HepG2 (cell line): ENCODE measurements at regions not wholly inside any gene's neighbourhood (a gene's known extent, or its start where the extent isn't known, plus 50 kb on each side); places are given as distances from the start of the nearest gene placed in this dataset.

Experiments
- ATAC-seq: fragments of 200-7000 bp; cut with Tn5 transposase; 3 replicates; pipeline ENCODE4 v1.9.1; 2020; ENCODE audit warnings: mild to moderate bottlenecking, moderate library complexity
- BruUV-seq: library from RNA; stranded (reverse); fragments of 400-500 nt; replicated peaks from 2 replicates; lab custom pipeline; 2021; lab: Mats Ljungman, UMichigan
- CTCF ChIA-PET: fragments of 300-600 bp; formaldehyde crosslinking; extraction: SDS; loops from one replicate; lab custom pipeline; 2021; ENCODE audit warnings: low total read pairs, inconsistent platforms, low intra/inter-chr PET ratio; lab: Yijun Ruan, JAX
- POLR2A ChIA-PET: fragments of 350-600 bp; sonication (Branson Sonifier 250); formaldehyde crosslinking; loops from one replicate; lab custom pipeline; 2020; ENCODE audit warnings: antibody characterized with exemption, inconsistent platforms; lab: Yijun Ruan, JAX
- DNase-seq: peaks from one replicate; pipeline ENCODE4 v3.0.0-alpha.2; 2015; ENCODE audit warnings: low spot score
- FAIRE-seq: peaks from 3 replicates; lab custom pipeline; 2011; peaks lifted over from hg19 to GRCh38; lab: Jason Lieb, UNC
- H2AFZ ChIP-seq: one replicate; pipeline ENCODE4 v1.6.1; 2011; ENCODE audit warnings: low read length, inconsistent platforms
- H3K27ac ChIP-seq: fragments of 300-600 bp; 3 replicates; pipeline ENCODE4 v1.8.0; 2011; ENCODE audit warnings: mixed run types, mild to moderate bottlenecking, mixed read lengths, low read length, inconsistent platforms; ENCODE audit not compliant: insufficient read depth; ENCODE audit errors: extremely low read length
- H3K27me3 ChIP-seq, 2 experiments: fragments of 200-600 bp in 1 of 2; 2 replicates in 1 of 2; 3 replicates in 1 of 2; pipeline versions ENCODE4 v1.6.0 to v1.8.0; 2011; ENCODE audit warnings: low read length in 2 of 2, mild to moderate bottlenecking in 2 of 2, moderate library complexity in 2 of 2, inconsistent platforms in 1 of 2; ENCODE audit not compliant: insufficient read depth in 2 of 2, control insufficient read depth in 1 of 2
- H3K36me3 ChIP-seq, 2 experiments: fragments of 200-600 bp in 1 of 2; replicated peaks in 1 of 2; 2 replicates in 1 of 2; 3 replicates in 1 of 2; pipeline versions ENCODE4 v1.5.1 to v1.8.0; 2011; ENCODE audit warnings: low read length in 2 of 2, inconsistent platforms in 1 of 2; ENCODE audit not compliant: insufficient read depth in 2 of 2, control insufficient read depth in 1 of 2
- H3K4me1 ChIP-seq: 2 replicates; pipeline ENCODE4 v1.5.1; 2012; ENCODE audit warnings: low read length, inconsistent platforms; ENCODE audit not compliant: insufficient read depth
- H3K4me2 ChIP-seq: 2 replicates; pipeline ENCODE4 v1.6.0; 2011; ENCODE audit warnings: low read depth, low read length, inconsistent platforms
- H3K4me3 ChIP-seq, 3 experiments: fragments of 200-600 bp in 1 of 3; sonication (generic), shearing (Covaris generic) in 1 of 3; replicated peaks in 1 of 3; 2 replicates each; pipeline ENCODE4 v1.5.1; 2011 to 2016; ENCODE audit warnings: low read length in 3 of 3, inconsistent platforms in 2 of 3, low read depth in 2 of 3, mild to moderate bottlenecking in 2 of 3, control low read depth in 1 of 3, mixed read lengths in 1 of 3; ENCODE audit not compliant: insufficient read depth in 1 of 3
- H3K79me2 ChIP-seq: one replicate; pipeline ENCODE4 v1.6.1; 2011; ENCODE audit warnings: low read length, inconsistent platforms; ENCODE audit not compliant: insufficient read depth
- H3K9ac ChIP-seq: 2 replicates; pipeline ENCODE4 v1.6.0; 2011; ENCODE audit warnings: mild to moderate bottlenecking, low read depth, low read length, inconsistent platforms; ENCODE audit not compliant: insufficient read depth
- H3K9me3 ChIP-seq: 2 replicates; pipeline ENCODE4 v1.5.1; 2012; ENCODE audit warnings: mild to moderate bottlenecking, low read length
- H4K20me1 ChIP-seq: 2 replicates; pipeline ENCODE4 v1.6.0; 2011; ENCODE audit warnings: inconsistent platforms, mild to moderate bottlenecking, low read length, moderate library complexity; ENCODE audit not compliant: insufficient read depth
- BCLAF1 ChIP-seq: fragments of 450-650 bp; IDR thresholded peaks from 2 replicates; pipeline ENCODE4 v1.6.1; 2017; ENCODE audit warnings: mild to moderate bottlenecking
- BRCA1 ChIP-seq: sonication (generic); formaldehyde crosslinking; IDR thresholded peaks from 2 replicates; pipeline ENCODE4 v1.4.0; 2020; ENCODE audit warnings: missing genetic modification reagents
- DMTF1 ChIP-seq: sonication (generic); formaldehyde crosslinking; IDR thresholded peaks from 2 replicates; pipeline ENCODE4 v1.4.0; 2020; ENCODE audit warnings: mild to moderate bottlenecking, missing genetic modification reagents
- FIP1L1 ChIP-seq: fragments of 200-400 bp; formaldehyde crosslinking; IDR thresholded peaks from 2 replicates; pipeline ENCODE4 v1.6.1; 2018; ENCODE audit warnings: low read depth, mild to moderate bottlenecking, low read length, moderate library complexity, borderline replicate concordance; ENCODE audit not compliant: insufficient read depth
- MLXIP ChIP-seq: sonication (generic); formaldehyde crosslinking; IDR thresholded peaks from 2 replicates; pipeline ENCODE4 v1.9.0; 2021; ENCODE audit warnings: missing genetic modification reagents, borderline replicate concordance
- PHF5A ChIP-seq: IDR thresholded peaks from one replicate; pipeline ENCODE4 v1.6.1; 2018; ENCODE audit warnings: low read depth, missing genetic modification reagents; ENCODE audit not compliant: unreplicated experiment
- POLR2AphosphoS5 ChIP-seq: IDR thresholded peaks from 2 replicates; pipeline ENCODE4 v1.6.1; 2012; ENCODE audit warnings: low read depth, low read length
- TEAD2 ChIP-seq: sonication (generic); formaldehyde crosslinking; IDR thresholded peaks from 2 replicates; pipeline ENCODE4 v1.9.0; 2021; ENCODE audit warnings: missing genetic modification reagents
- ZBTB8A ChIP-seq: sonication (generic); formaldehyde crosslinking; IDR thresholded peaks from 2 replicates; pipeline ENCODE4 v1.4.0; 2020; ENCODE audit warnings: mild to moderate bottlenecking, low read depth, missing genetic modification reagents, borderline replicate concordance
- ZNF225 ChIP-seq: sonication (generic); formaldehyde crosslinking; IDR thresholded peaks from 2 replicates; pipeline ENCODE4 v1.4.0; 2020; ENCODE audit warnings: mild to moderate bottlenecking, missing genetic modification reagents
- ZNF343 ChIP-seq: sonication (generic); formaldehyde crosslinking; IDR thresholded peaks from 2 replicates; pipeline ENCODE4 v1.4.0; 2020; ENCODE audit warnings: mild to moderate bottlenecking, missing genetic modification reagents
- ZNF431 ChIP-seq: sonication (generic); formaldehyde crosslinking; IDR thresholded peaks from 2 replicates; pipeline ENCODE4 v1.9.0; 2022; ENCODE audit warnings: missing genetic modification reagents, low read depth, mild to moderate bottlenecking, borderline replicate concordance
- ZNF570 ChIP-seq: sonication (generic); formaldehyde crosslinking; IDR thresholded peaks from 2 replicates; pipeline ENCODE4 v1.4.0; 2020; ENCODE audit warnings: mild to moderate bottlenecking, missing genetic modification reagents, borderline replicate concordance
- in situ Hi-C: cut with HindIII; loops from 2 replicates; pipeline ENCODE4 v1.10.0; 2017; ENCODE audit warnings: low pct_unique_long_range_greater_than_20kb; ENCODE audit not compliant: extremely low pct_ligation_motif_present
- intact Hi-C: fragments of 100-400 bp; cut with micrococcal nuclease; formaldehyde crosslinking; loops from one replicate; pipeline ENCODE4 v1.10.0; 2022; ENCODE audit not compliant: unreplicated experiment

GRCh38 chr21:16345757-16346156, 616.0 kb downstream of the USP25 start (continued):
- TF ChIP-seq DMTF1 (CRISPR knock-in tag): no peak
- TF ChIP-seq POLR2AphosphoS5: no peak
- no peak for TF ChIP-seq ZBTB8A (CRISPR knock-in tag)
- no peak for TF ChIP-seq FIP1L1
- no peak for TF ChIP-seq ZNF431 (CRISPR knock-in tag)
- TF ChIP-seq MLXIP (CRISPR knock-in tag): no peak
- no peak for TF ChIP-seq TEAD2 (CRISPR knock-in tag)
- no peak for TF ChIP-seq PHF5A
- TF ChIP-seq BRCA1: no peak

GRCh38 chr21:16347223-16347622, 617.4 kb downstream of the USP25 start:
- H3K79me2 ChIP-seq: no peaks in the 10 kb centered on the region
- no TSS peak for BruUV-seq
- H3K4me2 ChIP-seq: no peak overlapping the region
- no peaks in the 10 kb centered on the region for H3K9me3 ChIP-seq
- H3K9ac ChIP-seq: no peak overlapping the region
- H3K4me1 ChIP-seq: no peaks in the 10 kb centered on the region
- ChIA-PET POLR2A (no interaction called here), CTCF (no interaction called here)
- H2AFZ ChIP-seq: no peak overlapping the region
- ATAC-seq (no peak), FAIRE-seq (no peak), DNase-seq (no peak)
- TF ChIP-seq ZNF225 (CRISPR knock-in tag): no peak
- TF ChIP-seq BCLAF1: no peak
- TF ChIP-seq ZNF343 (CRISPR knock-in tag): no peak
- no peak for TF ChIP-seq ZNF570 (CRISPR knock-in tag)
- H3K27ac ChIP-seq: no peak overlapping the region
- no peak overlapping the region for H3K4me3 ChIP-seq
- no peaks in the 10 kb centered on the region for H4K20me1 ChIP-seq
- H3K36me3 ChIP-seq: no peaks in the 10 kb centered on the region
- intact Hi-C loops (no loop called here), in situ Hi-C loops (loop anchor here (25.0 kb wide), 1 partner anchor 460 kb away; no protein-coding TSS in a partner anchor)
- H3K27me3 ChIP-seq: no peaks in the 10 kb centered on the region
